SH-SY5Y (cell line): ENCODE measurements at regions not wholly inside any gene's neighbourhood (a gene's known extent, or its start where the extent isn't known, plus 50 kb on each side); places are given as distances from the start of the nearest gene placed in this dataset.

Experiments used
- GATA2 ChIP-seq: IDR thresholded peaks from 2 replicates; pipeline ENCODE4 v1.6.1; 2011; ENCODE audit warnings: mild to moderate bottlenecking, low read depth, low read length
- GATA3 ChIP-seq: IDR thresholded peaks from 2 replicates; pipeline ENCODE4 v1.6.1; 2011; ENCODE audit warnings: low read depth, mild to moderate bottlenecking, low read length, moderate library complexity

DNA sequence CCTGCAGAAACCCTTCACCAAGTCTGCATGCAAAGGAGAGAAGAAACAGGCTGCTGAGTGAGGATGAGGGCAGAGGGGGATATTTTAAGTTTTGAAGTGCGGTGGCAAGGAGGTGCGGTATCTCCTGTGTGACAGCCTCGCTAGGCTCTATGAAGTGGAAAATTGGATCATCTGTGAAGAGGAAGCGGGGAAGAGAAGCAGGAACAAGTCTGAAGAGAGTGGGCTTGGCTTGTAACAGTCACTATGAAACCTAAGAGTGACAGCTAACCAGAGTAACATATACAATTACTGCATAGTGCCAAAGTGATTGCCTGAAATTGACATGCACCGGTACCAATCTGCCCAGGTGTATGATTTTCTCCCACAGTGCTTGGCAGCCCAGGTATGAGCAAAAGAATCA lies 287.5 kb upstream of the KLF14 start:
- TF ChIP-seq GATA3 (no peak), GATA2 (no peak)

DNA sequence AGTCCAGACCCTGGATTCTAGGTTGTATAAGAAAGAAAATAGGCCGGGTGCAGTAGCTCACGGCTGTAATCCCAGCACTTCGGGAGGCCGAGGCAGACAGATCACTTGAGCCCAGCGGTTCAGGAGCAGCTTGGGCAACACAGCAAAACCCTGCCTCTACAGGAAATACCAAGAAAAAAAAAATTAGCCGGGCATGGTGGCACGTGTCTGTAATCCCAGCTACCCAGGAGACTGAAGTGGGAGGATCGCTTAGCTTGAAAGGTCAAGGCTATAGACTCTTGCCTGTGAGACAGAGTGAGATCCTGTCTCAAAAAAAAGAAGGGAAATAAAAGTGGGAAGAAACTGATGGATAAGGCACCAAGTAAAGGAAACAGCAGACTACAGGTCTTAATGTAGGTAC lies 287.9 kb upstream of the KLF14 start:
- TF ChIP-seq GATA2 = no peak
- no peak for TF ChIP-seq GATA3

DNA sequence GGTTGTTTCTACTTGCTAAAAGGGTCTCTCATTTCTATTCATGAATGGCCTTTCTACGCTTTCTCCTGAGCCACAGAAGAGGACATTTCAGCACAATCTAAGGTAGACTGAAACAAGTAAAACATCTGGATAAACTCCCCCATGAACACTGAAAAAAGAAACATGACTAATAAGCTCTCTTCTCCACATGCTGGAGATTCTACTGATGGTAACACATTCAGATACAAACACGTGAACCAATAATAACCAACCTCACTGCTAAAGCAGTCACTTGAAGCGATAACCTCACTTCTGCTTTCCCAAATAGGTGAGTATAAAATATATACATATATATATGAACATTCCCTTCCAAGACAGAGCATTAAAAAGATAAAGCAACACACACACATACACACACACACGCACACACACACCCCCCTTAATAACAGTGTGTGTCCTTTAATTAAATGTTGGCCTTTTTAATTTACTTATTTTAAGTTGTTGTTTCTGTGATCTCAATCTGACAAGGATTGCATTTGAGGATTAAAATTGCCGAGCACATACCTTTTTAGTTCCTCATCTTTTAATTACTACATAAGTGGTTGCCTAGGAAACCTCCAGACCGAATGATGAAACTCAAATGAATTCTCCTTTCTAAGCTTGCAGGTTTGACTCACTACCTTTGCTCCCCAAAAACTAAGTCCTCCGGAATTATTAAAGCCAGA lies 292.4 kb upstream of the KLF14 start:
- TF ChIP-seq GATA3 (no peak), GATA2 (no peak)

DNA sequence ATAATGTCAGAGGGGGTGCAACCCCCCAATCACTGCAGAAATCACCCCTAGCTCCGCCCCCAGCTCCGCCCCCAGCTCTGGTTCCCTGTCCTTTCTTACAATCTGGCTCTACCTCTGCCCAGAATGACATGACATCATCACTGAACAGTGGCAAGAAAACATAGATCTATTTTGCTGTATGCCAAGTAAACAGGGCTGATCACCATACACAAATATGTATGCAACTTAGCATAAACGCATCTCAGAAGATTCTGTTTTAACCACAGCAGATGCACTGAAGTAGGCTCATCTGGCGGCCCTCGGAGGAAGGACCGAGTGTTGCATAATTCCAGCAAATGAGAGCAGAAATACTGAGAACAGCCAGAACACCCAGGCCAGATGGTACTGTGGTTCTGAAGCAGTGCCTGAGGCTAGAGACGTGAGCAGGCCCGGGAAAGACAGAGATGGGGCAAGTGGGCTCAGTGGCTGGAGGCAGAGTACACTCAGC lies 293.3 kb upstream of the KLF14 start:
- TF ChIP-seq GATA2 (no peak), GATA3 (no peak)

DNA sequence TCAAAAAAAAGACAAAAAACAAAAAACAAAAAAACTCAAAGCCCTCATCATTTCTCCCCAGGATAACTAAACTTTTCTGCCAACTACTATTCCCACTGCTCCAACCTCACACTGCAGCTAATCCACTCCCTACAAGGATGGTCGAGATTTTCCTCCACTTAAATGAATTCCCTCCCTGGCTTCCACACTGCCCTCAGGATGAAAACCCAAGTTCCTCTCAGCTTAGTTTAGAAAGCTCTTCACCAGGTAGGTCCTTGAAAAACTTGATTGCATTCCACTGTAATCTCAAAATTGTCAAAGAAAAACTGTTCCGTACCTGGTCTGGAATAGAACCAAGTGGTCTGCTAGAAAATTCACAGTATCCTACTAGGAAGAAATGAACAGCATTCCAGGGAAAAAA lies 294.3 kb upstream of the KLF14 start:
- TF ChIP-seq GATA3 = no peak
- TF ChIP-seq GATA2 = no peak

DNA sequence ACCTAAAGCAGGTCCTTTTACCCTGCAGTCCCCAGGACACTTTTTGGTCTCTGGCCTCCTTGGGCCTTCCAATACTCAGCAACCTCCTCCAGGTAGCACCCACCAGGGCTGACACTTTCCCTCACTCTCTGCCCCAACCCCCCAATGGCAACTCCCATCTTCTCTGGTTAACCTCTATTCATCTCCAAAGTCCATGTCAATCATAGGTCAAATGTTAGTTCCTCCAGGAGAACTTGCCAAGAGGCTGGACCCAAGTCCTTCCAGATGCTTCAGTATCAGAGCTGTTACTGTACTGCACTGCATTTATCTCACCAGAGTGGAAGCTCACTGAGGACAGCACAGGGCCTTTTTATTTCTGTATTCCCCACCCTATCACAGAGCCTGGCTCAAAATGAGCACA lies 295.0 kb upstream of the KLF14 start:
- TF ChIP-seq GATA3 (no peak), GATA2 (no peak)

DNA sequence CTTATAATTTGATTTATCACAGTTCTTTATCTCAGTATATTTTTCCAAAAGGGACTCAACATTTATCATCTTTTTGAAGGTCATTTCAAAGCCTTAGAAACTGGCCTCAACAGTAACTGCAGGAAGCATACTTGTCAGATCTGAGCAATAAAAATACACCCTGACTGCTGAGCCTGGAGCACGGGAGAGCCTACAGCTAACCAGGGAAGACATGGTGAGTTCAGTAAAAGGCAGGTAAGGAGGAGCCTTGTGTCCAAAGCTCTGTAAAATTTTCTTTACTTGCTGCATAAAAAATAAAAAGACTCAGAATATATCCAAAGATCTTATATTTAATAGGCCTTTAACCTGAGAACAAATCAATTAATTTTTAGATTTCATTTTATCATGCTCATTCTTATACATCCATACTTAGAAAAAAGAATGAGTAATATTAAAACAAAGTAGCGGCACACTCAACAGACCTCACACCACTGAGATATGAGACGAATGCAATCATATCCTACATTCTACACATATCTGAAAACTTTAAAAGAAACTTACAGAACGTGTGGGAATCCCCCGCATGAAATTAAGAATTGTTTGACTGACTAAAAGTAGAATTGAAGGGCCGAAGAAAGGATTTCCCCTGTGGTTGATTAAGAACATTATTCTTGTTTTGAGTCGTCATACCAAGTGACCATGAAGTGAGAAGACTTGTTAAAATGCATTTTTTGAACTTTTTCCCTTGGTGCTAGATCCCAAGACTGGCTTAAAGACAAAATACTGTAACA lies 296.4 kb upstream of the MKLN1 start:
- TF ChIP-seq GATA3 (no peak), GATA2 (no peak)

DNA sequence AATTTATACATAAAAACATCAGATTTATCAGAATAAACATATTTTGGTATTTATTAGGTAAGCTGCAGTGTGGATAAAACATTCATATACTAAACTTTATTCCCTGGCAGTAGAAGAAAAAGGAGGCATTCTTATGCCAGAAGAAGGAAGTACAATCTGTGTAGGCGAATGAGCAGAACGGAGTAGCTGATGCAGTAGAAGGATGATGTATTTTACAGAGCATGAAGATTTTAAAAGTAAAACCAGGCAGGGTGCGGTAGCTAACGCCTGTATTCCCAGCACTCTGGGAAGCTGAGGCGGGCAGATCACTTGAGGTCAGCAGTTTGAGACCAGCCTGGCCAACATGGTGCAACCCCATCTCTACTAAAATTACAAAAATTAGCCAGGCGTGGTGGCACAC lies 294.9 kb upstream of the MKLN1 start:
- no peak for TF ChIP-seq GATA2
- no peak for TF ChIP-seq GATA3

DNA sequence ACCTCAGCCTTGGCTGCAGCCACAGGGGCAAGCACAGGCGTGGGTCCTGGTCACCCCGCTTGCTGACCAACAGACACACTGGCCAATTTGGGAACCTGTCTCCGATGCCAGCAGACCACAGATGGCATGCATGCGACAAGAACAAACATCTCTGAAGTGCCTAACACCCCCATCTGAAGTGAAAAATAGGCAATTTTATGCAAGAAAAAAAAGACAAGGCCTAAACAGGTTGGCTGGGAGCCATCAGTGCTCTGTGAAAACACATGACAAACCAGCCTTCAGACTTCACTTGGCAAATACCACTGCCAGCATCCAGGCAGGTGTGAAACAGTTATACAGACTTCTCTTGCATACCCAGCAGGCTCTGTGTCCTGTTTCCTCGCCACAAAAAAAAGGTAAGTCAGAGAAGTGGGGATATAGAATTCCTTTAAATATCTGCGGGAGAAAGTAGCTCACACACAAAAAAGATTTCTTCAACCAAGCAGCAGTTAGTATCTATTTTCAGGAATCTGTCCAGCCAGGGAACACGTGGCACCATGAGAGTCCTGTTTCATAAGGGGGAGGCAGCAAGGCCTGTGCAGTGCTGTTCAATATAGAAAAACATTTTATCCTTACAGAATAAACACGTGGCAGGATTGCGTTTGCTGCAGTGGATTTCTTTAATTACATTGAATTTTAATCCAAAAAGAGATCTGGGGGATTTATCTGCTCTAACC lies 293.4 kb upstream of the MKLN1 start:
- TF ChIP-seq GATA2 (no peak), GATA3 (no peak)

DNA sequence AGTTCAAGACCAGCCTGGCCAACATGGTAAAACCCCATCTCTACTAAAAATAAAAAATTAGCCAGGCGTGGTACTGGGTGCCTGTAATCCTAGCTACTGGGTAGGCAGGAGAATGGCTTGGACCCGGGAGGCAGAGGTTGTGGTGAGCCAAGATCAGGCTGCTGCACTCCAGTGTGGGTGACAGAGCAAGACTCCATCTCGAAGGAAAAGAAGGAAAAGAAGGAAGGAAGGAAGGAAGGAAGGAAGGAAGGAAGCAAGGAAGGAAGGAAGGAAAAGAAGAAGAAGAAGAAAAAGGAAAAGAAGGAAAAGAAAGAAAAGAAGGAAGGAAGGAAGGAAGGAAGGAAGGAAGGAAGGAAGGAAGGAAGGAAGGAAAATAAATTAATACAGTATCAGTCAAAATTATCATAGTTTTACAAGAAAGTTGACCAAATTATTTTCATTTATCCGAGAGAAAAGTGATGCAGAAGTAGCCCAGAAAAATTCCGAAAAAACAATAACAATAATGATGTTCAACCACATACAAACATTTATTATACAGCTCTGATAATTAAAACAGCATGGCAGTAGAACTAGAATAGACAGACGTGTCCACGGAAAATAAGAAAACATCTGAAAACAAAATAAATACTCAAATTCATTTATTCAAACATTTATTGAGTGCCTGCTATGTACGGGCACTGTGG lies 292.4 kb upstream of the MKLN1 start:
- no peak for TF ChIP-seq GATA2
- TF ChIP-seq GATA3 = no peak

DNA sequence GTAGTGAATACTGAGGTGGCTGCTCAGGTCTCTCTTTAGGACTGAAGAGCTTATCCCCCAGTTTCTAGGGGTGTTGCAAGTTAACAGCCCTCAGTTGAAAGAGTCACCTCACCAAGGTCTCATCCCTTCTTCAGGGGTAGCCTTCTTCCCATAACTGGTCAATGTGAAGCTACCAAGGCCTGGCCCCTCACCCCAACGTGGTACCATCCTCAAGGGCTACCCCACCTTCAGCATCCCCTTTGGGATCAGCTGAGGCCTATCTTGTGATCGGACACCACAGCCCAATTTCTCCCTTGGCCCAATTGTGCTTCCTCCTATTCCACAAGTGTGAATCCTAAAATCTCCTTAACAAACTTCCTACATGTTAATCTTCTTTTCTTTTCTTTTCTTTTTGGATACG lies 289.5 kb upstream of the MKLN1 start:
- TF ChIP-seq GATA2 = no peak
- TF ChIP-seq GATA3 = no peak

DNA sequence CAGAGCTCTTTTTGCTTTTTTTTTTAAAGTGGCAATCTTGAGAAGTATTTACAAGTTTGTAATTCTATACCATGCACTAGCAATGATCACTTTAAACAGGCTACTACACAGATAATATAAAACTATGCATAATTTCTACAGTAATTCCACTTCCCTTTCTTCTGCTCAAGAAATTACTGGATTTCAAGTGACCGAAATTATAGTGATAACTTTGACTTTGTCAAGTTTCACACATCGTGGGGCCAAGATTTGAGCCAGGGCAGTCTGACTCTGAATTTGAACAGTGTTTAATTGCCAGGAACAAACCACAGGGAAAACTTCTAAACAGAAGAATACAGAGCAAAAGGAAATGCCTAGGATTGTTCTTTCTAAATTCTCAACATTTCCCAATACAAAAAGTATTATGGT lies 288.3 kb upstream of the MKLN1 start:
- no peak for TF ChIP-seq GATA3

DNA sequence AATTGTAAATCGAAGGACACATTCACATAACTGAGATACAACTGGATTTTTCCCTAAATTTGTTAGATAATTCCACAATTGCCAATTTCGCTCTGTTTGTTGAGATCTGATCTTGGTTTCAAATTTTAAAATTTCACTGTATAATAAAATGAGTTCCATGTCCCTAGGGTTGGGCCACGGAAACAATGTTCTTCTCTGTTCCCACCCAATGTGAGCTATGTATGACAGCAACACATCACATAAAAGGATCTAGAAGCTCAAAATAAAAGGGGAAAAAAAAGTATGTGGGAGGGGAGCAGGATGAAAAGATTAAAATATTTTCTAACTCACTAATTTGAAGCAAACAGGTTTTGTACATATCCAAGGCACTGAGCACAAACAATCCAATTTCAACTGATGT lies 287.8 kb upstream of the MKLN1 start:
- no peak for TF ChIP-seq GATA2

DNA sequence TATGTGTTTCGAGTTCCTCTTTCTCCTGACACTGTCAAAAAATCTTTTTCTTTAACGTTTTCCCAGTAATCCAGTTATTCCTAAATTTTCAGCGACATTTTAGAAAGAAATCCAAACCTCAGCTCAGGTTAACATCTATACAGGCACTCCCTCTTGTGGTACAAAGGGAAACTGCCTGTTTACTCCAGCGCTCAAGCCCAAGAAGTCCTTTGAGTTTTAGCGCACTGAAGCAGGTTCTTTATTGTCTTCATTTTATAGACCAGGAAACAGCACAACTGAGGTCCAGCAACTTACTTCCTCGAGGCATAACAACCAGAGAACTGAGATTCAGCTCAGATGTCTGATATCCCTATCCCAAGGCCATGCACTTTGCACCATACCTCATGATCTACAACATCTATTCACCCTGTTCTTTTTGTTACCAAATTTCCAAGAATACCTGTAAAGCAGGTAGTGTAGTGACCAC lies 287.2 kb upstream of the MKLN1 start:
- TF ChIP-seq GATA3 (no peak), GATA2 (no peak)
